Heart left ventricle (tissue), 16 donors: ENCODE measurements at regions not wholly inside any gene's neighbourhood (a gene's known extent, or its start where the extent isn't known, plus 50 kb on each side); places are given as distances from the start of the nearest gene placed in this dataset.

Experiments used
- ATAC-seq, 4 donors: fragments of 200-7000 bp; cut with Tn5 transposase; one replicate each; pipeline ENCODE4 v1.9.1; 2020 to 2022; ENCODE audit warnings: moderate library complexity in 4 of 4, mild to moderate bottlenecking in 3 of 4, moderate number of reproducible peaks in 1 of 4
- DNase-seq, 5 donors: peaks; one replicate each; pipeline ENCODE4 v3.0.0-alpha.2; 2020
- H3K27ac ChIP-seq, 12 donors: fragments of 200-600 bp; sonication (generic) in 4 of 12; one replicate each; pipeline versions ENCODE4 v1.5.0 to v1.8.0; 2016 to 2022; ENCODE audit warnings: mild to moderate bottlenecking in 2 of 12
- H3K27me3 ChIP-seq, 9 donors: fragments of 200-600 bp; sonication (generic) in 2 of 9; one replicate each; pipeline versions ENCODE4 v1.5.1 to v1.8.0; 2016 to 2022; ENCODE audit warnings: mild to moderate bottlenecking in 3 of 9
- H3K36me3 ChIP-seq, 9 donors: fragments of 200-600 bp; sonication (generic) in 2 of 9; one replicate each; pipeline versions ENCODE4 v1.5.0 to v1.8.0; 2018 to 2022; ENCODE audit warnings: mild to moderate bottlenecking in 2 of 9
- H3K4me1 ChIP-seq, 12 donors: fragments of 200-600 bp; sonication (generic) in 4 of 12; one replicate each; pipeline versions ENCODE4 v1.5.0 to v1.8.0; 2016 to 2022; ENCODE audit warnings: mild to moderate bottlenecking in 3 of 12
- H3K4me3 ChIP-seq, 12 donors: fragments of 200-600 bp; sonication (generic) in 4 of 12; one replicate each; pipeline versions ENCODE4 v1.5.0 to v1.8.0; 2017 to 2022; ENCODE audit warnings: mild to moderate bottlenecking in 9 of 12, moderate library complexity in 4 of 12
- H3K9me3 ChIP-seq, 12 donors: fragments of 200-600 bp; sonication (generic) in 4 of 12; one replicate each; pipeline versions ENCODE4 v1.5.0 to v1.8.0; 2016 to 2022; ENCODE audit warnings: mild to moderate bottlenecking in 1 of 12
- POLR2A ChIP-seq, 2 donors: fragments of 450-650 bp; IDR thresholded peaks; one replicate each; pipeline ENCODE4 v1.6.1; 2017; ENCODE audit warnings: antibody characterized with exemption in 2 of 2, mild to moderate bottlenecking in 2 of 2, moderate library complexity in 2 of 2
- WGBS, 4 donors: extraction: QIAGEN DNeasy Blood & Tissue Kit in 2 of 4; methylation state at CpG; one replicate each; pipeline versions ENCODE4 v1.1.5 to v1.1.7; 2013 to 2018; 5-methylcytosine and 5-hydroxymethylcytosine counted together
- intact Hi-C, 10 donors: fragments of 100-400 bp; cut with DNase I; formaldehyde crosslinking; loops; one replicate each; pipeline versions ENCODE4 v1.11.1 to v1.14.2; 2022
- TF ChIP-seq, protein P1 (sequence below), 12 donors: fragments of 200-600 bp; sonication (generic) in 4 of 12; IDR thresholded peaks; one replicate each; pipeline versions ENCODE4 v1.5.0 to v1.8.0; 2018 to 2022; ENCODE audit warnings: antibody characterized with exemption in 12 of 12, mild to moderate bottlenecking in 5 of 12
- donor health status: ischemic (EF 13 %, LVEDD 7.1; RV severe dilation, severe dysfunction).
- donor health status: healthy with polysubstance abuse.
- donor health status: DM: no; HTN: yes; CAD: no.
- donor health status: DM: no; HTN: no; CAD: no.
- donor health status: ischemic (EF 25% LVEDD 6.9; RV normal size, moderate dysfunction).
- donor health status: ischemic (EF 25% LVEDD 5.7; RV mildly dilated, moderate dysfunction).
- donor health status: healthy.
- donor health status: DM: yes; HTN: yes; CAD: no.
- donor health status: ischemic (EF 35%, LVEDD 5.7; RV mildly dilated, moderate dysfunction).
- donor health status: nonischemic (EF 11% LVEDD 7.7; RV severe dilation, severe dysfunction).
- donor health status: DM: yes; HTN: yes; CAD: no.
- donor health status: PGD.
- donor health status: ischemic (EF 29% LVEDD 5.4; RV normal size, mild dysfunction).
- donor health status: nonischemic (EF 23%, LVEDD 6.1; RV moderate dilation, normal function).

DNA sequence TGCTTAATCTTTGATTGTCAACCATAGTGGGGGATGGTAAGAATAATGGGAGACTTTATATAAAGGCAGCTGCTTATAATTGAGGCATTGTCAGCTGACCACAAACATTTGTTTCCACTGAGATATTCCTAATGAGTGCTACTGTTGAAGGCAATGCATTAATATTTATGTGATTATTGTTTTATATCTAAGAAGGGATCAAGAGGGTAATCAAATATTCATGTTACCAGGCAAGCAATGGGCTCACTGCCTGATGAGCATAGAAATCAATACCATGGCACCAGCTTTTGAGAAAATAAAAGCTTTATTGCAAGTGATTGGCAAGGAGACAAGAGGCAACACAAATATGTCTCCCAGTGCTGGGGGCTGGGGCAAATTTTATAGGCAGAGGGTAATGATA, 706.7 kb upstream of the ADAMTS5 start:
- no peak for ATAC-seq
- Histone ChIP-seq H3K4me1 (no peaks in the 10 kb centered on the region), H3K27ac (no peak overlapping the region), H3K9me3 (no peaks in the 10 kb centered on the region), H3K36me3 (no peaks in the 10 kb centered on the region), H3K27me3 (no peaks in the 10 kb centered on the region), H3K4me3 (no peak overlapping the region)
- no peak for DNase-seq
- no peak for TF ChIP-seq POLR2A (IDR thresholded peaks at IDR 0.05)
- TF ChIP-seq, protein P1, sequence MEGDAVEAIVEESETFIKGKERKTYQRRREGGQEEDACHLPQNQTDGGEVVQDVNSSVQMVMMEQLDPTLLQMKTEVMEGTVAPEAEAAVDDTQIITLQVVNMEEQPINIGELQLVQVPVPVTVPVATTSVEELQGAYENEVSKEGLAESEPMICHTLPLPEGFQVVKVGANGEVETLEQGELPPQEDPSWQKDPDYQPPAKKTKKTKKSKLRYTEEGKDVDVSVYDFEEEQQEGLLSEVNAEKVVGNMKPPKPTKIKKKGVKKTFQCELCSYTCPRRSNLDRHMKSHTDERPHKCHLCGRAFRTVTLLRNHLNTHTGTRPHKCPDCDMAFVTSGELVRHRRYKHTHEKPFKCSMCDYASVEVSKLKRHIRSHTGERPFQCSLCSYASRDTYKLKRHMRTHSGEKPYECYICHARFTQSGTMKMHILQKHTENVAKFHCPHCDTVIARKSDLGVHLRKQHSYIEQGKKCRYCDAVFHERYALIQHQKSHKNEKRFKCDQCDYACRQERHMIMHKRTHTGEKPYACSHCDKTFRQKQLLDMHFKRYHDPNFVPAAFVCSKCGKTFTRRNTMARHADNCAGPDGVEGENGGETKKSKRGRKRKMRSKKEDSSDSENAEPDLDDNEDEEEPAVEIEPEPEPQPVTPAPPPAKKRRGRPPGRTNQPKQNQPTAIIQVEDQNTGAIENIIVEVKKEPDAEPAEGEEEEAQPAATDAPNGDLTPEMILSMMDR (IDR thresholded peaks at IDR 0.05): no peak
- intact Hi-C loops: no loop called here

DNA sequence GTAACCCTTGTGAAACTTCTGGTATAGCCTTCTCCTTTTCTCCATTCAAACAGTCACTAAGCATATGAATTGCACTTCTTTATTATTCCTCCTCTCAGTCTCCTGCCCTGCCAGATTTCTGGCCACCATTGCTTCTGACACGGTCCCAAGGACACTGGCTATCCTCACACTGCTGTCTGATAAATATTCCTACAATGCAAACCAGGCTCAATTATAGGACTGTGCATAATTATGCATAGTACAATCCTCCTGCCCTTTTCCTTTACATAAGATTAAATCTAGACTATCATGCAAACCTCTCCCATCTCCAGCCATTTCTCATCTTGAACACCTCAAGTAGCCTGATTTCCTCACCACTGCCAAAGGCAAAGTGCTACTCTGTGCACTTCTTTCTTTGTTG, 704.3 kb upstream of the ADAMTS5 start:
- Histone ChIP-seq H3K27ac (no peak overlapping the region), H3K9me3 (no peaks in the 10 kb centered on the region), H3K27me3 (no peaks in the 10 kb centered on the region), H3K4me1 (no peaks in the 10 kb centered on the region), H3K4me3 (no peak overlapping the region), H3K36me3 (no peaks in the 10 kb centered on the region)
- no peak for TF ChIP-seq POLR2A (IDR thresholded peaks at IDR 0.05)
- TF ChIP-seq, protein P1 (IDR thresholded peaks at IDR 0.05): no peak
- DNase-seq: no peak
- intact Hi-C loops: no loop called here
- no peak for ATAC-seq
- WGBS, 4 donors: 32 to 63% (median 54%) methylated on average over 1 of the region's 1 CpG

DNA sequence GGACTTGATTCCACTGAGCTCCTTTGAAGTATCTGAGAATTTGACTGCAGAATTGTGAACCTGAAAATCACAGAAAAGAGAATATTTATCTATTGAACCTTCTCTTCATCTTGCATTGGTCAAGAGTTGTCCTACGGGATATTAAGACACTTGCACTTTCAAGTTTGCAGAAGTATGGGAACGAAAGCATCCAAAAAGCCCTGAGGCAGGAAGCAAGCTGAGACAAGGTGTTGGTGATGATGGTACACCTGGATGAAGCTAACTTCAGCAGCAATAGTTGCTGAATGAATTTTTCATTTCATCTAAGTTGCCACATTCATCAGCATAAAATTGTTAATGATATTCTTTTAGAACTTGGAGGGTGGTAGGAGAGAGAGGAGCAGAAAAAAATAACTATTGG, 686.6 kb upstream of the ADAMTS5 start:
- no peaks in the 10 kb centered on the region for H3K27me3 ChIP-seq
- ATAC-seq (no peak), DNase-seq (no peak)
- no peaks in the 10 kb centered on the region for H3K9me3 ChIP-seq
- no peak overlapping the region for H3K4me3 ChIP-seq
- 91 to 97% (median 93%) methylated on average over 2 of the region's 2 CpGs for WGBS, 4 donors
- intact Hi-C loops: no loop called here
- no peak overlapping the region for H3K27ac ChIP-seq
- TF ChIP-seq, protein P1 (IDR thresholded peaks at IDR 0.05): no peak
- H3K36me3 ChIP-seq: no peaks in the 10 kb centered on the region
- H3K4me1 ChIP-seq: no peaks in the 10 kb centered on the region

DNA sequence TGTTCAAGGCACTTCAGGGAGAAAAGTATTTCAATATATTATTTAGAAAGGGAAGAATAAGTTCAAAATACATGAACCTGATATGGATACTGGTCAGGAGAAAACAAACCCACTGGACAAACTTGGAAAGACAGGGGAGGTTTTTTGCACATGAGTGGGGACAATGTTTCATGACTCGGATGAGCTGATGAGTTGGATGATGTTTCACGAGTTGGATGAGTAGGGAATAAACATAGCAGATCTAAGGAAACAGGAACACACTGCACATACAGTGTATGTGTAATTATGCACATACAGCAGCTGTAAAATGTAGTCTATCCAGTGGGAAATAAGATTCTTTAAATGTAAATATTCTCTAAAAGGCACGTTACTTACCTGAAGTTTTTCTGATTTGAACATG, 682.9 kb upstream of the ADAMTS5 start:
- ATAC-seq (no peak), DNase-seq (no peak)
- no peak for TF ChIP-seq POLR2A (IDR thresholded peaks at IDR 0.05)
- TF ChIP-seq, protein P1 (IDR thresholded peaks at IDR 0.05): no peak
- Histone ChIP-seq H3K27me3 (no peaks in the 10 kb centered on the region), H3K4me3 (no peak overlapping the region), H3K27ac (no peak overlapping the region), H3K9me3 (no peaks in the 10 kb centered on the region), H3K36me3 (no peaks in the 10 kb centered on the region), H3K4me1 (no peaks in the 10 kb centered on the region)
- intact Hi-C loops: no loop called here
- WGBS, 4 donors: 82 to 91% (median 86%) methylated on average over 3 of the region's 3 CpGs
